IgD-negative memory B cell (primary cell): ENCODE measurements at regions not wholly inside any gene's neighbourhood (a gene's known extent, or its start where the extent isn't known, plus 50 kb on each side); places are given as distances from the start of the nearest gene placed in this dataset.

Source experiments
- H3K27ac Mint-ChIP-seq, 3 donors: one replicate each; pipeline ENCODE4 v1.8.0; 2020 to 2022; ENCODE audit warnings: mild to moderate bottlenecking in 3 of 3, mixed read lengths in 3 of 3, moderate library complexity in 1 of 3
- H3K27me3 Mint-ChIP-seq: one replicate; pipeline ENCODE4 v1.8.0; 2021; ENCODE audit warnings: mixed read lengths
- H3K36me3 Mint-ChIP-seq: one replicate; pipeline ENCODE4 v1.8.0; 2020; ENCODE audit warnings: mild to moderate bottlenecking, mixed read lengths
- H3K4me1 Mint-ChIP-seq, 3 donors: one replicate each; pipeline ENCODE4 v1.8.0; 2020 to 2022; ENCODE audit warnings: mixed read lengths in 3 of 3, mild to moderate bottlenecking in 1 of 3
- H3K4me3 Mint-ChIP-seq, 4 donors: one replicate each; pipeline ENCODE4 v1.8.0; 2020 to 2022; ENCODE audit warnings: mild to moderate bottlenecking in 4 of 4, mixed read lengths in 4 of 4, moderate library complexity in 3 of 4
- H3K9me3 Mint-ChIP-seq, 3 donors: one replicate each; pipeline ENCODE4 v1.8.0; 2020 to 2021; ENCODE audit warnings: mixed read lengths in 3 of 3, mild to moderate bottlenecking in 1 of 3

DNA sequence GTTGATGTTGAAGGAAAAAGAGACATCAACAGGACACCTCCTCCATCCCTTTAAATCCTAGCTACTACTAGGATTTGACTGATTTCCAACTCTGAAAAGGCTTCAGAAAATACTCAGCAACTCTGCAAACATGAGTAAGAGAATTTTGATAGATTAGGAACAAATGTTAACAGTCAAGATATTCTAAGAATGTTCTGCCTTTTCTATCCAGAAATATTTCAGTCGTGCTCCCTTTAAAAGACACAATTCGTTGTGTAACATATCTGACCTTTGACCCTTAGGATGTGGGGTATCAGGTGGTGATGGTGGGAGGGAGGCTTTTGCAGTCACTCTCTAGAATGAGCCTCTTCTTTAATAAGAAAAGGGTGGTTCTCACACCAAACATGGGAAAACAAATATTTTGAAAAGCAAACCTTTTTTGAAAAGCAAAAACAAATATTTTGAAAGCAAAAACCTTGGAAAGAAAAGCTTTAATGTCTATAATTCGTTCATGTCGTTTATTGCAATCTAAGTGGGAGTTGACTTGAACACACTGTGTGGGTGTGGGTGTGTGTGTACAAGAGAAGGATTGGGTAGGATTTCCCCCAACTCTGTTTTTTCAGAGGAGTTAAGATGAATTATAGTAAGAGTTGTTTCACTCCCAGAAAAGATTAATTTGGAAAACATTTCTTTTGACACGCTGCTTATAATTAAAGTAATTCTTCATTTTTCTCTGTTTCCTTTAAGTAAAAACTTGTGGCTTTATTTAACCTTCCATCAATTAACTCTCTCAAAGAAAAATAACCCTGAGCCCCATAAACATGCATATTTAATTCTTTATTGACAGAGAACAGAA, 152.8 kb downstream of the TMEM167A start:
- no peak overlapping the region for H3K27ac Mint-ChIP-seq
- peaks cover 1% of the 10 kb centered on the region for H3K27me3 Mint-ChIP-seq
- H3K36me3 Mint-ChIP-seq = no peaks in the 10 kb centered on the region
- H3K4me1 Mint-ChIP-seq = no peaks in the 10 kb centered on the region
- H3K4me3 Mint-ChIP-seq = no peak overlapping the region
- no peaks in the 10 kb centered on the region for H3K9me3 Mint-ChIP-seq

DNA sequence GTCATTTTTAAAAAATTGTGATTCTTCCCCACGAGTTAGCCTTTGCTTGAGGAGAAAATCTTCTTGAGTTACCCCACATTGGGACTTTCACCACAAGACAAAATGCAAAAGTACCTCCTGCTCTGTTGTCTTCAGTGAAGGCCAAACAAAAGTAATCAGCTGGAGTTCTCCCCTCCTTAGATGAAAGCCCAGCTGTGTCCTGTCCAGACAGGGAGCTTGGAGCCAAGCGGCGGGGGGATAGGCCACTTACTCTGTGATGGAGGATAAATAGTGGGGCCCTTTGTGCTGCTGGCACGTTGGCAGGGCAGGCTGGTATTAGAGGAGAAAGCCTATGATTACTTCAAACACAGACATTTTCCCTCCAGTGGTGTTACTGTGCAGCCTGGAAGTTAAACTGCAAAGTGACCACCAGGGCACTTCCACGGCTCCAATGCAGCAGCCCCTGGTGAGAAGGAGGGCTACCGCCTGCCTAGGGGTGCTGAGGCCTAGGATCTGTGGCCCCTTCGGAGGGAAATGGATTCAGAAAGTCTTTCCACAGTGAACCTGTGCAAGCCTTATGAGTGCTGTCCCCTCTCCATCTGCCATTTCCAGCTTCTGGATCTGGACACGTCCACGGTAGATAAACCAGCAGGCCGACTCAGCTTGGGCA, 155.0 kb downstream of the TMEM167A start:
- Mint-ChIP-seq H3K9me3 (no peaks in the 10 kb centered on the region), H3K27me3 (peaks cover 1% of the 10 kb centered on the region), H3K27ac (no peak overlapping the region), H3K36me3 (no peaks in the 10 kb centered on the region), H3K4me3 (no peak overlapping the region), H3K4me1 (no peaks in the 10 kb centered on the region)

GRCh38 chr5:82918311-82919031, 158.7 kb downstream of the TMEM167A start:
- Mint-ChIP-seq H3K27me3 (no peaks in the 10 kb centered on the region), H3K27ac (no peak overlapping the region), H3K4me3 (no peak overlapping the region), H3K36me3 (peaks cover 2% of the 10 kb centered on the region), H3K9me3 (peaks cover 4 to 13% (median 10%) of the 10 kb centered on the region in 3 donors), H3K4me1 (no peaks in the 10 kb centered on the region)

- no peaks in the 10 kb centered on the region for H3K27me3 Mint-ChIP-seq
- no peaks in the 10 kb centered on the region for H3K4me1 Mint-ChIP-seq
- H3K4me3 Mint-ChIP-seq = no peak overlapping the region
- H3K36me3 Mint-ChIP-seq = peaks cover 2% of the 10 kb centered on the region
- H3K9me3 Mint-ChIP-seq = peaks cover 4 to 13% (median 10%) of the 10 kb centered on the region in 3 donors
- no peak overlapping the region for H3K27ac Mint-ChIP-seq
Observed at GRCh38 chr5:82917584-82917983, 159.6 kb downstream of the TMEM167A start.

DNA sequence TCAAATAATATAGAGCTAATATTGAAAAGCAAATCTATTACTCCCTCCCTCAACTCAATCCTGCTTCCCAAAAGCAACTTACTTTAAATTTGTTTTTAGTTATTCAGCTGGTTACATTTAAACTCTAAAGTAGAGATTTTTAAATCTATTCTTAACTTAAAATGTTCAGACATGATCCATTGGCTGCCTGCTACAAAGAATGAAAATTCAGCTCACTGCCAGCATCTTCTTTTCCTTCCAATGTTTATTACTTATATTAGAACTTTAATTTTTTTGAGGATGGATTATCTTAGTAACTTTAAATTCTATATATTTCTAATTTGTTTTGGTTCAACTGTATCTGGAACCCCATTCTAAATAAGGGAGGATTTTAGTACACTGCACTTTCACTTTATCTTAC, 163.2 kb downstream of the TMEM167A start:
- H3K27ac Mint-ChIP-seq = no peak overlapping the region
- peaks cover 4 to 14% (median 13%) of the 10 kb centered on the region in 3 donors for H3K9me3 Mint-ChIP-seq
- no peaks in the 10 kb centered on the region for H3K4me1 Mint-ChIP-seq
- H3K36me3 Mint-ChIP-seq = peaks cover 2% of the 10 kb centered on the region
- peaks cover 3% of the 10 kb centered on the region for H3K27me3 Mint-ChIP-seq
- H3K4me3 Mint-ChIP-seq = no peak overlapping the region

DNA sequence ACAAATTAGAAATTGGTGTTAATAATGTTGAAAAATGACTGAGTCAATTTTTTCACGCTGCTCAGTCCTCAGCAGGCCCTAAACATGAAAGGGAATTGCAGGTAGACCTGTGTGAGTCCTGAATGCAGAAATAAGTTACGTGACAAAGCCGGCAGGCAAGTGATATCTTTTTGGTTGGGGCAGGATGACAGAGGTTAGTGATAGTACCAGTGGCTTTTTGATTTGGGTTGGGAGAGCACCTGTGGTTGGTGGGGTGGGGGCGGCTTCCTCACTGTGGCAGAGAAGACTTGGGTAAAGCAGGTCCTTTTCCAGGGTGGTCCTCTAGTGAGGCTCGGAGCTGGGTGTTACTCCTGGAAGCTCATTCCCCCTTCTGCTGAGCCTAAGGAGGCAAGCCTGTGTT, 164.7 kb downstream of the TMEM167A start:
- H3K27ac Mint-ChIP-seq = no peak overlapping the region
- peaks cover 2% of the 10 kb centered on the region for H3K36me3 Mint-ChIP-seq
- H3K4me1 Mint-ChIP-seq = no peaks in the 10 kb centered on the region
- no peak overlapping the region for H3K4me3 Mint-ChIP-seq
- peaks cover 4% of the 10 kb centered on the region for H3K27me3 Mint-ChIP-seq
- H3K9me3 Mint-ChIP-seq = peaks cover 4 to 14% (median 13%) of the 10 kb centered on the region in 3 donors

DNA sequence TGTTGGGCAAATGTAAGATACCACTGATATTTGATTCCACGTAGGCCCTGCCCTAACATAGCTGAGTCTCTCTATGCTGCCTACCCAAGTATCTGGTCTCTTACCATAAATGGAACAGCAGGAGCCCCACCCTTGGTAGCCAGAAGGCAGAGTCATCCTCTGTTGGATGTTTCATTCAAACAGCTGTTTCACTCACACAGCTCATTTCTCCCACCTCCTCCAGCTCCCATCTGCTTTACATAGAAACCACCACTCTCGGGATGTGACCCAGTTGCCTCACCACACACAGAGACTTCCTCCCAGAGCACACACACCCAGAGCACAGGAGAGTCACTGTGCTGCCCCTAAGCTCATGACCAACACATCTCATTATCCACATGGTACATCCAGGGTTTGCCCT, 165.3 kb downstream of the TMEM167A start:
- Mint-ChIP-seq H3K9me3 (peaks cover 4 to 14% (median 13%) of the 10 kb centered on the region in 3 donors), H3K27me3 (peaks cover 4% of the 10 kb centered on the region), H3K27ac (no peak overlapping the region), H3K36me3 (peaks cover 2% of the 10 kb centered on the region), H3K4me3 (no peak overlapping the region), H3K4me1 (no peaks in the 10 kb centered on the region)

DNA sequence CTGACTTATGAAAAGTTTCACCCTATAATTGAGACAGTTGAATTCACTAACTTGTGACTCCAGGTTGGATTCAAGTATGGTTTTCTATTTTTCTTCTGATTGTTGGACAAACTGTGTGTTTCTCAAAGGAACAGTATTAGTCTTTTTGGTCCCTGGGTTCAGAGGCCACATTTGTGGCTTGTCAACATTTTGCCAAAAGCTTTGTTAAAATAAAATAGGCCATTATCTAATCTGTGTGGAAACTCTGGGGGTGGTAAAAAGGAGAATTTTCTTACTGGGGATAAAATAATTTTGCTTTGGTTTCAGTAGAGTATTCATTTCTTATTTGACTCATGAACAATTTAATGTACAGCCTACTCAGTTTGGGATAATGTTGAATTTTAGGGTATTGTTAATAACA, 166.3 kb downstream of the TMEM167A start:
- peaks cover 4 to 12% (median 8%) of the 10 kb centered on the region in 3 donors for H3K9me3 Mint-ChIP-seq
- H3K27ac Mint-ChIP-seq = no peak overlapping the region
- no peaks in the 10 kb centered on the region for H3K4me1 Mint-ChIP-seq
- peaks cover 4% of the 10 kb centered on the region for H3K27me3 Mint-ChIP-seq
- peaks cover 2% of the 10 kb centered on the region for H3K36me3 Mint-ChIP-seq
- no peak overlapping the region for H3K4me3 Mint-ChIP-seq

DNA sequence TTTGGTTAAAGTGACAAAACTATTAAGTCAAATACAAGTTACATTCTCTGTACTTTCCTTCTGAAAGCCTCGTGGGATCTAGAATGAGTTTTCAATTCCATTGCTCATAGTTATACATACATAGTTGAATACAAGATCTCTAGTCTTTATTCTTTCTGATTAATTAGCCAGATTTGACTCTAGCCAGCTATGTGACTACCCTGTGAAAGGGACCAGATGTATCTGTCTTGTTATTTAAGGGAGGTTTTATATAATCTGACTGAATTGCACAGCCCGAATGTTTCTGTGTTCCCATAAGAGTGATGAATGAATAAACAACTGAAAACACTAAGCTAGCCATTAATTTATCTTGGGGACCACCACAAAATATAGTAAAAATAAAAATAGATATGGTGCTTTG, 166.7 kb downstream of the TMEM167A start:
- no peak overlapping the region for H3K27ac Mint-ChIP-seq
- peaks cover 4% of the 10 kb centered on the region for H3K27me3 Mint-ChIP-seq
- no peaks in the 10 kb centered on the region for H3K4me1 Mint-ChIP-seq
- peaks cover 3 to 9% (median 4%) of the 10 kb centered on the region in 3 donors for H3K9me3 Mint-ChIP-seq
- peaks cover 2% of the 10 kb centered on the region for H3K36me3 Mint-ChIP-seq
- no peak overlapping the region for H3K4me3 Mint-ChIP-seq

GRCh38 chr5:82909771-82910170, 167.4 kb downstream of the TMEM167A start:
- H3K9me3 Mint-ChIP-seq = peaks cover 0 to 4% (median 0%) of the 10 kb centered on the region in 3 donors
- H3K27me3 Mint-ChIP-seq = peaks cover 4% of the 10 kb centered on the region
- no peaks in the 10 kb centered on the region for H3K4me1 Mint-ChIP-seq

GRCh38 chr5:82905986-82906385, 171.2 kb downstream of the TMEM167A start:
- H3K4me1 Mint-ChIP-seq = no peaks in the 10 kb centered on the region

More at GRCh38 chr5:82909771-82910170, 167.4 kb downstream of the TMEM167A start:
- H3K27ac Mint-ChIP-seq = no peak overlapping the region
- H3K36me3 Mint-ChIP-seq = peaks cover 2% of the 10 kb centered on the region
- H3K4me3 Mint-ChIP-seq = no peak overlapping the region

GRCh38 chr5:82901281-82901888, 175.8 kb downstream of the TMEM167A start:
- no peaks in the 10 kb centered on the region for H3K27me3 Mint-ChIP-seq
- H3K9me3 Mint-ChIP-seq = peaks cover 1 to 29% (median 6%) of the 10 kb centered on the region in 3 donors
- peak overlapping the region in 1 of 4 donors; percentile 54 for H3K4me3 Mint-ChIP-seq
- H3K36me3 Mint-ChIP-seq = no peaks in the 10 kb centered on the region
- no peaks in the 10 kb centered on the region for H3K4me1 Mint-ChIP-seq
- no peak overlapping the region for H3K27ac Mint-ChIP-seq

More at GRCh38 chr5:82905986-82906385, 171.2 kb downstream of the TMEM167A start:
- no peak overlapping the region for H3K4me3 Mint-ChIP-seq
- H3K27me3 Mint-ChIP-seq = peaks cover 4% of the 10 kb centered on the region
- H3K27ac Mint-ChIP-seq = no peak overlapping the region
- H3K9me3 Mint-ChIP-seq = peaks cover 0 to 18% (median 0%) of the 10 kb centered on the region in 3 donors
- no peaks in the 10 kb centered on the region for H3K36me3 Mint-ChIP-seq

- H3K27me3 Mint-ChIP-seq = peaks cover 4% of the 10 kb centered on the region
- H3K4me1 Mint-ChIP-seq = no peaks in the 10 kb centered on the region
- H3K36me3 Mint-ChIP-seq = no peaks in the 10 kb centered on the region
- H3K27ac Mint-ChIP-seq = no peak overlapping the region
- peaks cover 1 to 11% (median 4%) of the 10 kb centered on the region in 3 donors for H3K9me3 Mint-ChIP-seq
- H3K4me3 Mint-ChIP-seq = no peak overlapping the region
Observed at GRCh38 chr5:82894716-82895115, 182.5 kb downstream of the TMEM167A start.

DNA sequence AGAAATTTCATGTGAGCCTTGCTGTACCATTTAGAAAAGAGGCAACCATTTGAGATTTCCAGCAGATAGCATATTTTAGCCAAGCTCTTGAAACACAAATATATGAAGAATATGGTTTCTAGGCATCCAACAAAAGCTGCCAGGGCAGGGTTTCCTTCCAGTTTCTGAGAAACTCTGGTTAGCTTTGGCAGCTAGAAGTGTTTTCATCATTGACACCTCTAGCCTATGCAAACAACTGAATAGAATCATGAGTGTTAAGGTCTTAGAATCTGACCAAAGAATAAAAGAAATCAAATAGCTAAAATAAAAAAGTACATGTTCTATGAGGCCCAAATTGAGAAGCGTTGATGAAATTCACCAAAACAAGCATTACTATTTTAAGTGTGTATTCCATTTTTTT, 188.1 kb downstream of the TMEM167A start:
- no peak overlapping the region for H3K4me3 Mint-ChIP-seq

DNA sequence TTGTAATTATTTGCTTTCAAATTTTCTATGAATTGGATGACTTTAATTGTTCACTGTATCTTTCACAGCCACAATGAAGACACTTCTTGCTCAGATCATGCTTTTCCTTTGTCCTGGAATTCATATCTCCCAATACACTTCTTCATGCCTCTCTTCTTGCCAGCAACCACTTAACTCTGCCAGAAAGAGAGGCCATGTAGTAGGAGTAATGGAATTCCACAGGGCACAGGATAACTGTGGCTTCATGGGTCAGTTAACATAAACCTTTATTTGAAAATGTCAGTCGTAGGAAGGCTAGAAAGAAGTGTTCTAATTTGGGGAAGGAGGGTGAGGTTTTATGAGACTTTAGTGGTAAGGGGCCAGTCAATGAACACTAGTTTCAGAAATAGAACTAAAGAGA, 190.3 kb downstream of the TMEM167A start:
- Mint-ChIP-seq H3K4me3 (no peak overlapping the region), H3K9me3 (peaks cover 0 to under 1% (median 0%) of the 10 kb centered on the region in 3 donors), H3K27ac (no peak overlapping the region), H3K4me1 (peaks cover 0 to 1% (median 0%) of the 10 kb centered on the region in 3 donors), H3K36me3 (no peaks in the 10 kb centered on the region), H3K27me3 (no peaks in the 10 kb centered on the region)

More for the DNA sequence above, 188.1 kb downstream of the TMEM167A start:
- no peaks in the 10 kb centered on the region for H3K36me3 Mint-ChIP-seq
- no peak overlapping the region for H3K27ac Mint-ChIP-seq
- H3K27me3 Mint-ChIP-seq = peaks cover 2% of the 10 kb centered on the region
- H3K4me1 Mint-ChIP-seq = peaks cover 0 to 1% (median 0%) of the 10 kb centered on the region in 3 donors
- no peaks in the 10 kb centered on the region for H3K9me3 Mint-ChIP-seq
